Stomach (tissue), 8 donors: ENCODE measurements at regions not wholly inside any gene's neighbourhood (a gene's known extent, or its start where the extent isn't known, plus 50 kb on each side); places are given as distances from the start of the nearest gene placed in this dataset.

Experiments
- DNase-seq, 2 donors: peaks; one replicate each; pipeline versions ENCODE4 v3.0.0 to v3.0.0-alpha.2; 2013 to 2019
- H3K27ac ChIP-seq, 5 donors: fragments of 200-600 bp in 4 of 5; sonication (generic) in 4 of 5; one replicate each; pipeline ENCODE4 v1.5.1; 2013 to 2019; ENCODE audit warnings: mild to moderate bottlenecking in 1 of 5, moderate library complexity in 1 of 5
- H3K27me3 ChIP-seq, 3 donors: fragments of 200-600 bp; sonication (generic); one replicate each; pipeline ENCODE4 v1.5.1; 2017 to 2019; ENCODE audit warnings: mixed run types in 1 of 3
- H3K36me3 ChIP-seq, 4 donors: fragments of 200-600 bp; sonication (generic); 1 replicate in 3 of 4; 2 replicates in 1 of 4; pipeline ENCODE4 v1.5.1; 2016 to 2019
- H3K4me1 ChIP-seq, 4 donors: fragments of 200-600 bp; sonication (generic); one replicate each; pipeline ENCODE4 v1.5.1; 2016 to 2019
- H3K4me3 ChIP-seq, 4 donors: fragments of 200-600 bp; sonication (generic) in 3 of 4; one replicate each; pipeline ENCODE4 v1.5.1; 2016 to 2019; ENCODE audit warnings: mild to moderate bottlenecking in 1 of 4
- H3K9me3 ChIP-seq, 4 donors: fragments of 200-600 bp; sonication (generic); one replicate each; pipeline ENCODE4 v1.5.1; 2016 to 2019
- EP300 ChIP-seq: sonication (generic); formaldehyde crosslinking; IDR thresholded peaks from one replicate; pipeline ENCODE4 v1.6.1; 2017; ENCODE audit warnings: antibody characterized with exemption
- POLR2A ChIP-seq, 4 donors: fragments of 450-650 bp; IDR thresholded peaks; one replicate each; pipeline ENCODE4 v1.6.1; 2016; ENCODE audit warnings: antibody characterized with exemption in 4 of 4, control low read depth in 2 of 4, mild to moderate bottlenecking in 1 of 4, moderate library complexity in 1 of 4
- POLR2AphosphoS5 ChIP-seq, 3 donors: sonication (generic); formaldehyde crosslinking; IDR thresholded peaks; one replicate each; pipeline ENCODE4 v1.6.1; 2016; ENCODE audit warnings: antibody characterized with exemption in 3 of 3
- WGBS, 5 donors: extraction: QIAGEN DNeasy Blood & Tissue Kit in 3 of 5; methylation state at CpG; one replicate each; pipeline versions ENCODE4 v1.1.5 to v1.1.7; 2013 to 2018; 5-methylcytosine and 5-hydroxymethylcytosine counted together
- intact Hi-C: fragments of 100-400 bp; cut with DNase I; formaldehyde crosslinking; loops from one replicate; pipeline ENCODE4 v1.15.1; 2023; ENCODE audit warnings: low total_unique reads
- TF ChIP-seq, protein P1 (sequence below), 7 experiments: fragments of 450-650 bp in 4 of 7; fragments of 200-600 bp in 3 of 7; sonication (generic) in 3 of 7; IDR thresholded peaks; one replicate each; pipeline ENCODE4 v1.5.1; 2016 to 2019; ENCODE audit warnings: antibody characterized with exemption in 7 of 7, control low read depth in 2 of 7, mild to moderate bottlenecking in 1 of 7
- donor health status: healthy with polysubstance abuse.
- donor health status: Bipolar disorder and iron deficiency.
- donor health status: healthy.

DNA sequence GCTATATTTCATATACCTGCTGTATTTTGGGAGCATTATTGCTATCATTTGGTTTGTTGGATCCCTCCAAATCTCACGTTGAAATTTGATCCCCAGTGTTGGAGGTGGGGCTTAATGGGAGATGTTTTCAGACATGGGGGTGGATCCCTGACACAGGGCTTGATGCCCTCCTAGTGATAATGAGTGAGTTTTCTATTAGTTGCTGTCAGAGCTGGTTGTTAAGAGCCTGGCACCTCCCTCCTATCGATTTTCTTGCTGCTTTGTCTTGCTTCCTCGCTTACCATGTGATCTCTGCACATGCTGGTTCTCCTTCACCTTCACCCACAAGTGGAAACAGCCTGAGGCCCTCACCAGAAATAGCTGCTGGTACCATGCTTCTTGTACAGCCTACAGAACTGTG lies 259.9 kb upstream of the STARD13 start:
- peak overlapping the region in 2 of 5 donors; percentile 95 to 98 for H3K27ac ChIP-seq
- H3K4me3 ChIP-seq, result no peak overlapping the region
- peaks cover 10 to 38% (median 31%) of the 10 kb centered on the region in 4 donors for H3K4me1 ChIP-seq
- intact Hi-C loops, result no loop called here
- WGBS, 5 donors, result 88 to 95% (median 90%) methylated on average over 3 of the region's 3 CpGs
- H3K9me3 ChIP-seq, result no peaks in the 10 kb centered on the region
- DNase-seq, result no peak
- TF ChIP-seq POLR2AphosphoS5 (IDR thresholded peaks at IDR 0.05) (no peak), EP300 (no peak), POLR2A (IDR thresholded peaks at IDR 0.05) (no peak)
- TF ChIP-seq, protein P1, sequence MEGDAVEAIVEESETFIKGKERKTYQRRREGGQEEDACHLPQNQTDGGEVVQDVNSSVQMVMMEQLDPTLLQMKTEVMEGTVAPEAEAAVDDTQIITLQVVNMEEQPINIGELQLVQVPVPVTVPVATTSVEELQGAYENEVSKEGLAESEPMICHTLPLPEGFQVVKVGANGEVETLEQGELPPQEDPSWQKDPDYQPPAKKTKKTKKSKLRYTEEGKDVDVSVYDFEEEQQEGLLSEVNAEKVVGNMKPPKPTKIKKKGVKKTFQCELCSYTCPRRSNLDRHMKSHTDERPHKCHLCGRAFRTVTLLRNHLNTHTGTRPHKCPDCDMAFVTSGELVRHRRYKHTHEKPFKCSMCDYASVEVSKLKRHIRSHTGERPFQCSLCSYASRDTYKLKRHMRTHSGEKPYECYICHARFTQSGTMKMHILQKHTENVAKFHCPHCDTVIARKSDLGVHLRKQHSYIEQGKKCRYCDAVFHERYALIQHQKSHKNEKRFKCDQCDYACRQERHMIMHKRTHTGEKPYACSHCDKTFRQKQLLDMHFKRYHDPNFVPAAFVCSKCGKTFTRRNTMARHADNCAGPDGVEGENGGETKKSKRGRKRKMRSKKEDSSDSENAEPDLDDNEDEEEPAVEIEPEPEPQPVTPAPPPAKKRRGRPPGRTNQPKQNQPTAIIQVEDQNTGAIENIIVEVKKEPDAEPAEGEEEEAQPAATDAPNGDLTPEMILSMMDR (IDR thresholded peaks at IDR 0.05), result no peak
- H3K27me3 ChIP-seq, result no peaks in the 10 kb centered on the region
- H3K36me3 ChIP-seq, result no peaks in the 10 kb centered on the region

DNA sequence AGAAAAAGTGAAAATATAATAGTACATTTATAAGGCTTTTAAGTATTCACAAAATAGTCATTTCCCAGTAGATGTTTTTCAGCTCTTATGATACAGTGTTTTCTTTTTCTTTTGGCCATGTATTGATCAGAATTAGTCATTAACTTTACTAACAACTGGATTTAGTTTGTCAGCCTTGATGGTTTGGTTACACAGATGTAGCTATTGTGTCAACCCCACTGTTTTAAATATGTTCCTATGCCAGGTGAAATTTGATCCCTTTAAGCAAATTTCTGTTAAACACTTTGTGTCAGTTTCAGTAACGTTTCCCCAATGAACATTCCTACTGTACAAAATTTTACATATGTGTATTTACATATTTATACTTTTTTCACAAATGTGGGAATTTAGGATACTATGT lies 261.5 kb upstream of the STARD13 start:
- Histone ChIP-seq H3K27me3 (no peaks in the 10 kb centered on the region), H3K9me3 (no peaks in the 10 kb centered on the region), H3K4me1 (peaks cover 4 to 22% (median 18%) of the 10 kb centered on the region in 4 donors), H3K4me3 (no peak overlapping the region), H3K27ac (no peak overlapping the region), H3K36me3 (no peaks in the 10 kb centered on the region)
- WGBS, 5 donors, result 15 to 32% (median 25%) methylated on average over 1 of the region's 1 CpG
- intact Hi-C loops, result no loop called here
- no peak for DNase-seq
- TF ChIP-seq EP300 (no peak), POLR2A (IDR thresholded peaks at IDR 0.05) (no peak), POLR2AphosphoS5 (IDR thresholded peaks at IDR 0.05) (no peak)
- TF ChIP-seq, protein P1 (IDR thresholded peaks at IDR 0.05), result no peak

DNA sequence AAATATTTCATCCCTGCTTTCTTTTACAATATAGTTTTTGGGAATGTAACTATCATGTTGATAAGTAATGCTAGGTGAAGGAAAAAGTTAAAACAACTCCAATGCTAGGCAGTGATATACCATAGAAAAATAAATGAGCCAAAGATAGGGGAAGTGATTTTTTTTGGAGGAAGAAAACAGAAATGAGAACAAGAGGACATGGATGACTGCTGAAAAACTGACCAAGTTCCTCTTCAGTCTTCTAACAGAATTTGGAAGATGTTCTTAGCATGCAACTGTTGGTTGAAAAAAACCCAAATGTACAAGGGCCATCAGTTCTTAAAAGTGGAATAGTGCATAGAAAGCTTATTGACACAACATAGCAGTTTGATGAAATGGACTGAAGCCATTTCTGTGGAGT lies 262.5 kb upstream of the STARD13 start:
- H3K27me3 ChIP-seq, result no peaks in the 10 kb centered on the region
- H3K4me3 ChIP-seq, result no peak overlapping the region
- H3K36me3 ChIP-seq, result no peaks in the 10 kb centered on the region
- no peak for DNase-seq
- intact Hi-C loops, result no loop called here
- peaks cover 4 to 22% (median 17%) of the 10 kb centered on the region in 4 donors for H3K4me1 ChIP-seq
- no peaks in the 10 kb centered on the region for H3K9me3 ChIP-seq
- TF ChIP-seq POLR2A (IDR thresholded peaks at IDR 0.05) (no peak), POLR2AphosphoS5 (IDR thresholded peaks at IDR 0.05) (no peak), EP300 (no peak)
- TF ChIP-seq, protein P1 (IDR thresholded peaks at IDR 0.05), result no peak
- no peak overlapping the region for H3K27ac ChIP-seq

DNA sequence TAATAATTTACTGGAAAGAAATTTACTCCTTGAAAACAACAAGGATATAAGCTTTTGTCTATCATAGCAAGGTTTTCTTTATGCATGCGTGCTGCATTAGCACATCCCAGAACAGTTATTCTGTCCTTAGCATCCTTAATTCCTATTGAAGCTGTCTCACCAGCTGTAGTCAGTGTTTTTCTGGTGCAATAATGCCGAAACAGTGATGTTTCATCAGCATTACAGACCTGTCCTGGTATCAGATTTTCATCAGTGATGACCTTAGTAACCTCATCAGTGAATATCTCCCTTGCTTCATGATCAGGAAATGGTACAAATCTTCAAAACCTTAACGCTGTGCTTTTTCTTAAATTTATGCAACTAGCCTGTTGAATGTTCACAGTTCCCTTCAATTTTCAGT lies 264.7 kb upstream of the STARD13 start:
- H3K36me3 ChIP-seq, result no peaks in the 10 kb centered on the region
- H3K27ac ChIP-seq, result no peak overlapping the region
- no peak overlapping the region for H3K4me3 ChIP-seq
- peaks cover 0 to 7% (median under 1%) of the 10 kb centered on the region in 4 donors for H3K4me1 ChIP-seq
- WGBS, 5 donors, result 94 to 97% (median 95%) methylated on average over 3 of the region's 3 CpGs
- DNase-seq, result no peak
- no peaks in the 10 kb centered on the region for H3K27me3 ChIP-seq
- intact Hi-C loops, result no loop called here
- TF ChIP-seq POLR2AphosphoS5 (IDR thresholded peaks at IDR 0.05), result no peak
- TF ChIP-seq, protein P1 (IDR thresholded peaks at IDR 0.05), result no peak
- no peak for TF ChIP-seq EP300
- no peak for TF ChIP-seq POLR2A (IDR thresholded peaks at IDR 0.05)
- H3K9me3 ChIP-seq, result no peaks in the 10 kb centered on the region
